ENCODE measurements at regions not wholly inside any gene's neighbourhood (a gene's known extent, or its start where the extent isn't known, plus 50 kb on each side); places are given as distances from the start of the nearest gene placed in this dataset.
"Not testable (repeated sequence)": the region's sequence is repeated elsewhere in the genome, so short reads cannot be mapped to it uniquely, and the experiment has no call there.

- TF ChIP-seq, protein P1, sequence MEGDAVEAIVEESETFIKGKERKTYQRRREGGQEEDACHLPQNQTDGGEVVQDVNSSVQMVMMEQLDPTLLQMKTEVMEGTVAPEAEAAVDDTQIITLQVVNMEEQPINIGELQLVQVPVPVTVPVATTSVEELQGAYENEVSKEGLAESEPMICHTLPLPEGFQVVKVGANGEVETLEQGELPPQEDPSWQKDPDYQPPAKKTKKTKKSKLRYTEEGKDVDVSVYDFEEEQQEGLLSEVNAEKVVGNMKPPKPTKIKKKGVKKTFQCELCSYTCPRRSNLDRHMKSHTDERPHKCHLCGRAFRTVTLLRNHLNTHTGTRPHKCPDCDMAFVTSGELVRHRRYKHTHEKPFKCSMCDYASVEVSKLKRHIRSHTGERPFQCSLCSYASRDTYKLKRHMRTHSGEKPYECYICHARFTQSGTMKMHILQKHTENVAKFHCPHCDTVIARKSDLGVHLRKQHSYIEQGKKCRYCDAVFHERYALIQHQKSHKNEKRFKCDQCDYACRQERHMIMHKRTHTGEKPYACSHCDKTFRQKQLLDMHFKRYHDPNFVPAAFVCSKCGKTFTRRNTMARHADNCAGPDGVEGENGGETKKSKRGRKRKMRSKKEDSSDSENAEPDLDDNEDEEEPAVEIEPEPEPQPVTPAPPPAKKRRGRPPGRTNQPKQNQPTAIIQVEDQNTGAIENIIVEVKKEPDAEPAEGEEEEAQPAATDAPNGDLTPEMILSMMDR (IDR thresholded peaks at IDR 0.05) = not testable (repeated sequence)
- TF ChIP-seq POLR2A, EP300 (IDR thresholded peaks at IDR 0.05): not testable (repeated sequence)
Measured at GRCh38 chrY:4603454-4603853, 396.6 kb upstream of the PCDH11Y start.
